T-helper 2 cell treated with Interferon-gamma antibody and Interleukin-4, amounts not matched to agents 5 μg/mL and 100 μg/mL, for 36 hours (primary cell): ENCODE measurements at regions not wholly inside any gene's neighbourhood (a gene's known extent, or its start where the extent isn't known, plus 50 kb on each side); places are given as distances from the start of the nearest gene placed in this dataset.
"Not testable (repeated sequence)": the region's sequence is repeated elsewhere in the genome, so short reads cannot be mapped to it uniquely, and the experiment has no call there.

Experiments used
- DNase-seq: peaks from one replicate; pipeline ENCODE4 v3.0.0; 2021; ENCODE audit warnings: low spot score
- H3K27ac Mint-ChIP-seq: one replicate; pipeline ENCODE4 v1.8.0; 2021; ENCODE audit warnings: mild to moderate bottlenecking, mixed read lengths
- H3K27me3 Mint-ChIP-seq: one replicate; pipeline ENCODE4 v1.8.0; 2021; ENCODE audit warnings: low read depth, mixed read lengths
- H3K36me3 Mint-ChIP-seq: one replicate; pipeline ENCODE4 v1.8.0; 2021; ENCODE audit warnings: low read depth, mixed read lengths
- H3K4me1 Mint-ChIP-seq: one replicate; pipeline ENCODE4 v1.8.0; 2021; ENCODE audit warnings: low read depth, mixed read lengths
- H3K4me3 Mint-ChIP-seq: one replicate; pipeline ENCODE4 v1.8.0; 2022; ENCODE audit warnings: mild to moderate bottlenecking, moderate library complexity, mixed read lengths
- H3K9me3 Mint-ChIP-seq: one replicate; pipeline ENCODE4 v1.8.0; 2021; ENCODE audit warnings: mixed read lengths

DNA sequence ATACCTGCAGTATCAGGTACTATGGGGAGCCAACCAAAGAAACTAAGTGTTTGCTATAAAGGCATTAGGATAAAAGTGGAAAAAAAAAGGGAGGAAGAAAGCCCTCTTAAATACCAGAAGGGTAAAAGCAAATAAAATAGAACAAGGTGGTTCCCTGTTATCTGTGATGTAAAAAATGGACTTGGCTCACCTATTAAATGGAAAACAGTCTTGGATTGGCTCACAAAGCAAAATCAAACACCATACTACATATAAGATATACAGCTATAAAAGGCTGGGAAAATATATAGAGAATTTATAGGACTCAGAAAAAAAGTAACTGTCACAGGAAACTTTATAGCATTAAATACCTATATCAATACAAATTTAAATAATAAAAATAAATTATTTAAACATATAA lies 73.5 kb upstream of the FBXO28 start:
- not testable (repeated sequence) for H3K27ac Mint-ChIP-seq, DNase-seq, H3K4me3 Mint-ChIP-seq, H3K9me3 Mint-ChIP-seq, H3K4me1 Mint-ChIP-seq, H3K27me3 Mint-ChIP-seq, H3K36me3 Mint-ChIP-seq

DNA sequence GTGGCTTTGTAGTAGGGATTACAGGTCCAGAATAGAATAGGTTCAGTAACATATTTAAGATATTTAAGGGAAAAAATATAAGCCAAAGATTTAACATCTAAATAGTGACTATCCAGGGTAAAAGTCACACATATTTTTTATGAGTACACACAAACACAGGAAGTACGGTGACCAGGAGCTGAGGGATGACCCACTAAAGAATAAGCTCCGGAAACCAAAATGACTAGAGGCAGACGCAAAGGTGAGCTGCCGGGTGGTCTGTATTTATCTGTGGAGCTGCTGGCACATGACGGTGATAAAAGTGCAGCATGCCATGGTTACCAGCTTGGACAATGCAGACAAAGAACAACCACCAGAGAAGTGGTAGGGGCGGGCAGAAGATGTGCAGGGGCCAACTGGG lies 73.9 kb upstream of the FBXO28 start:
- H3K36me3 Mint-ChIP-seq, H3K4me1 Mint-ChIP-seq, DNase-seq, H3K4me3 Mint-ChIP-seq, H3K27me3 Mint-ChIP-seq, H3K9me3 Mint-ChIP-seq, H3K27ac Mint-ChIP-seq: not testable (repeated sequence)

DNA sequence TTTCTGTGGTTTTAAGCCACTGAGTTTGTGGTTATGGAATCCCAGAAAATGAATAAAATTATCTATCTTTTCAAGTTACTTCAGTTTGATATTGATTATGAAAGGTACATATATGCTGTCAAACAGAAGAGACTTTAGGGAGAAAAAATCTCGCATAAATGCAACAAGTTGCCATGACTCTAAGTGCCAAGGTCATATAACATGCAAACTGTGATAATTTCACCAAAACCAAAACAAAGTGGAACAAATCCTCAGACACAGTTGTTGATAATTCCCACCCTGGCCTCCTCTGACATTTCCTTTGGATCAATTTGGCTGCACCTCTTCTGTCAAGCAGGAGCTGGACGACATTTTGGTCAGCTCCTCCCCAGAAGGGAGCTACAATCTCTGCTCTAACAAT lies 75.1 kb upstream of the FBXO28 start:
- not testable (repeated sequence) for H3K27me3 Mint-ChIP-seq, H3K4me1 Mint-ChIP-seq, H3K36me3 Mint-ChIP-seq, H3K4me3 Mint-ChIP-seq, H3K27ac Mint-ChIP-seq, DNase-seq, H3K9me3 Mint-ChIP-seq

DNA sequence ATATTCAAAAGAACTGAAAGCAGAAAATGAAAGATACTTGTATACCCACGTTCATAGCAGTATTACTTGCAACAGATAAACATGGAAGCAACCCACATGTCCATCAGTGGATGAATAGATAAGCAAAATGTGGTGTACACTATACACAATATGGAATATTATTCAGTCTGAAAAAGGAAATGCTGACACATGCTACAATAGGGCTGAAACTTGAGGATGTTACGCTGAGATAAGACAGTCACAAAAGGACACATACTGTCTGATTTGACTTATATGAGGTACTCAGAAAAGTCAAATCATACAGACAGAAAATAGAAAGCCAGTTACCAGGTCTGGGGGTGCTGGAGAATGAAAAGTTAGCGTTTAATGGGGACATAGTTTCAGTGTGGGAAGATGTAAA lies 76.5 kb upstream of the FBXO28 start:
- not testable (repeated sequence) for H3K4me3 Mint-ChIP-seq, DNase-seq, H3K9me3 Mint-ChIP-seq, H3K27ac Mint-ChIP-seq, H3K27me3 Mint-ChIP-seq, H3K36me3 Mint-ChIP-seq, H3K4me1 Mint-ChIP-seq

DNA sequence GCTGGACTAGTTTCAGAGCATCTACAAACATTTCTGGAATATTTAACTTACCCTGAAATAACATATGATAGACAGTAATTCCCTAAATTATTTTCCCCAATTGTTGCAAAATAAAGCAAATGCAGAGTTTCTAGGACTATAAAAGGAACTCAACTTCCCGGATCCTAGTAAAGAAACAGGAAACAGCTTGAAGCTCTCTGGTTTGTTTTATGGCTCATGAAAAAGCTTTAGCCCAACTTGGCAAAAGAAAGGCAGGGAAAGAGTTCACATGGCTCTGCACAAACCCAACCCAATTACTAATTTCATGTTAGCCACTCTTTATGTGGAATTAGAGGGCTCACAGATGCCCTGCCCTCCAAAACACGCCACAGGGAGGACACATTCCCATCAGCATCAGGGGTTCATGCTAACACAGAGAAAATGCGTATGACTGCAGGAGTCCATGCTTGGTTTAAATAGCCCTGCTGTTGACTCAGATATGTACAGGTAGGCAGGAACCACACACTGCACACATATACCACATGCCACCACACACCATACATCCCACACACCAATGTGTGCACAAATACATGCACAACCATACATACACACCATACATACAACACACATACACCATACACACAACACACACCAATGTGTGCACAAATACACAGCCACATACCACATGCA lies 81.2 kb upstream of the FBXO28 start:
- H3K27ac Mint-ChIP-seq, H3K27me3 Mint-ChIP-seq, H3K4me1 Mint-ChIP-seq, H3K4me3 Mint-ChIP-seq, H3K9me3 Mint-ChIP-seq, H3K36me3 Mint-ChIP-seq, DNase-seq: not testable (repeated sequence)

DNA sequence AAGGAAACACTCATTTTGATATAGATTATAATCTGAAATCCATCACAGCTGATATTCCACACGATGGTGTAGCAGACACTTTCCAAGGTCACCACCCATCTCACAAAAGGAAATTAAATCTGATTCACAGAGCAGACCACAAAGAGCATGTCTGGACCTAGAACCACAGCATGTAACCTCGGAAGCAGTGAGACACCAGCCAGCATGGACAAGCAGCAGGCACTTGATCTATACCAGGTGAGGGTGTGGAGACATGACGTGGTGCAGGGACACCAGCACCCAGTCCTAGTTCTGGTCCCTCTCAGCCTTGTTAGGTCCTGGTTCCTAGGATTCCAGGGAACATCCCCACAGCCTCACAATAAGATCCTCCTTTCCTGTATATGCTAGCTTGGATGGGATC lies 81.9 kb upstream of the FBXO28 start:
- DNase-seq, H3K27ac Mint-ChIP-seq, H3K4me3 Mint-ChIP-seq, H3K36me3 Mint-ChIP-seq, H3K27me3 Mint-ChIP-seq, H3K9me3 Mint-ChIP-seq, H3K4me1 Mint-ChIP-seq: not testable (repeated sequence)

DNA sequence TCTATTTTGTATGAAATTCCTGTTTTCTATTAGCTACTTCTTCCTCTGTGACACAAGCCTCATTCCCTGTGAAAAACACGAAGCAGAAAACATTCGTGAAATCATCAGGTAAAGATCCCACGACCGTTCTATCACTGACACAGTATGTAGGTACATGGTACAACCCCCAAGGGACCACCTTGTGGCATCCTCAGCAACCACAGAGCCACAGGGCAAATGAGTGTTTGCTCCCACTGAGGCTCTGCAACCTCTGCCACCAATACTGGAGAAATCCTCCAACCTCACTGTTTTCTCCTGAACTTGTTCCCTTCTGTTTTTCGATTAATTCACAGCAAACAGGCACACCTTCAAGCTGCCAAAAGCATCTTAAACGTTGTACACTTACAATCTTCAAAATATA lies 83.7 kb upstream of the FBXO28 start:
- H3K36me3 Mint-ChIP-seq, H3K9me3 Mint-ChIP-seq, H3K4me1 Mint-ChIP-seq, DNase-seq, H3K4me3 Mint-ChIP-seq, H3K27ac Mint-ChIP-seq, H3K27me3 Mint-ChIP-seq: not testable (repeated sequence)

DNA sequence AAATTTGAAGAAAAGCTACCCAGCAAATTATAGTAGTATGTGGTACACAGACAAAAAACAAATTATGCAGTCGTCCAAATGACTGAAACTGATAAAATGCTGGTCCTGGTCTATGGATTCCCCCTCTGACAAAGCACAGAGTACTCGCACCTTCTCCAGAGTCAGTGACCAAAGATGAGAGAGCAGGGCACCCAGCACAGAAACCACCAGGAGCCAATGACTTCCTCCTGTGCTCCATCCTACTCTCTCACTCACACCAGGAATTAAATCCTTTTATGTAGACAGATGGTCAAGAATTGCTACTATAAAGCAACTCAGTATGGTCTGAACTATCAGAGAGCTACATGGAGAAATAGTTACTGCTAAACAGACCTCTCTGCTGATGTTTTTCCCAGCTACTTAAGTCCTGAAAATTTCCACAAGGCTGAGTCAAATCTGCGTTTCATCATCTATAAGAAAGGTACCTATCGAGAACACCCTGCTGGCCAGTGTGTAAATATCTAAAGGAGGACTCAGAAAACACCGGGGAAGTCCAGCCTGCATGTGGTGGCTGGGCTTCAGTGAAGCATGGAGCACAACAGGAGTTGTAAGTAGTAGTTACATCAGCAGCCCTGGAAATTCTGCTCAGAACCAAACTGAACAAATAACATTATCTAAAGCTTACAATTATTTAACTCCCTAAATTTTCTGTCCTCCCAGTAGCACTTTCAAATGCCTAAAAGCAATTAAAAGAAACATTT lies 84.5 kb upstream of the FBXO28 start:
- H3K4me1 Mint-ChIP-seq, H3K36me3 Mint-ChIP-seq, H3K27me3 Mint-ChIP-seq, H3K4me3 Mint-ChIP-seq, H3K9me3 Mint-ChIP-seq, DNase-seq, H3K27ac Mint-ChIP-seq: not testable (repeated sequence)

DNA sequence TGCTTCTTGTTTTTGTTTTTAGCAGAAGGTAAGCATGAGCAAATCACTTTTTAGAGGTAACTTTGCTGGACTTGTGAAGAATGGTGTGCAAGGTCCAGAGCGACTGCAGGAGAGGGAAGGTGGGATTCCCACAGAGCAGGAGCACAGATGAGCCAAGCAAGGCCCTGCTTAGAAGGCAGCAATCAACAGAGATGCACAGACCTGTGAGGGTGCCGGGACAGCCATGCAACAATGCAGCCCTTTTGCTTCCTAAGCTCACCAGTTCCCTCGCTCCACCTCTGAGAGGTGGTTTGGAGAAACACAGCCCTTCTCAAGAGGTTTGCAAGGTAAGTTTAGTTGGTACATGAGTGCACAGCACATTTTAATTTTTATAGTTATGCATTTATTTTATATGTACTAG lies 85.1 kb upstream of the FBXO28 start:
- H3K27ac Mint-ChIP-seq, H3K27me3 Mint-ChIP-seq, H3K9me3 Mint-ChIP-seq, H3K4me1 Mint-ChIP-seq, H3K4me3 Mint-ChIP-seq, H3K36me3 Mint-ChIP-seq, DNase-seq: not testable (repeated sequence)

DNA sequence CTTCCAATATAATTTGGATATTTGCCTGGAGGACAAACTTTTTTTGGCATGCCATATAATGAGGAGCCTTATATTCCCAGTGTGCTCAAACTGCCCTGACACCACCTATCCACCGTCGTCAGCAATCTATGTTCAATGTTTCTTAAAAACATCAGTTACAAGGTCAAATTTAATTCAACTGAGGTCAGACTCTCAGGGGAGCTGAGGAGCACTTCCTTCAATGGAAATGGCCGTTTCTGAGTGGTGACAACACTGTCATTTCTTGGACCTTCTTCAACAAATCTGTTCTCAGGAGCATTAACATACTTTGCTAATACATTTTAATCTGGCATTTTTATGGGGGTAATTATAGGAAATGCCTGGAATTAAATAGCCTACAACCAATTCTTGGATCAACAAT lies 90.8 kb upstream of the FBXO28 start:
- H3K36me3 Mint-ChIP-seq, H3K27me3 Mint-ChIP-seq, DNase-seq, H3K4me1 Mint-ChIP-seq, H3K9me3 Mint-ChIP-seq, H3K27ac Mint-ChIP-seq, H3K4me3 Mint-ChIP-seq: not testable (repeated sequence)

DNA sequence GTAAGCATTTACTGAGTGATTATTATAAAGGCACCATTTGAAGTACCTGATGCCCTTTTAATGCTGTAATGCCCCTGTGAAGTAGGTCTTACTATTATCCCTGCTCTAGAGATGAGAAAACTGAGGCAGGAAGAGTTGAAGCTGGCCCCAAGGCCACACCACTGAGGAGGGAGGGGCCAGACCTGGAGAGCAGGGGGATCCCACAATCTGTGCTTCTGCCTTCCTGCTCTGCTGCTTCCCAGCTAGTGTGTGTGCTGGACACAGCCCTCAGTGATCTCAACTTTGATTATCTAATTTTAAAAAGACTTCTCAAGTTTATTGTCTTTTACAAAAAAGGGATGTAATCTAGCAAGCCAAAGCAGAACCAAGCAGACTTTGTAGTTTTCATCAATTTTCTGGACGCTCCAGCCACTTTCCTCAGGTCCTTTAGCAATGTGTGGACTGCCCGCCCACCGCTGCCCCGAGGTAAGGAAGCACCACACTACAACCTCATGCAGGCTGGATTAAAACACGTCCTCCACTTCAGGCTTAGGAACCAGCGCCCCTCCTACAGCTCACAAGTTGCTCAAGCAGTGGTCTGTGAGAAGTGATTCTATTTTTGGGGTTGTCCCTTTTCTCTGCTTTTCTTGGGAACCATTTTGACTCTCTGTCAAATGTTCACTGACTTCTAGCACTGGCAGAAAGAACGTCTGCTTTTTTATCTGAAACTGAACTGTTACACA lies 91.5 kb upstream of the FBXO28 start:
- not testable (repeated sequence) for H3K4me1 Mint-ChIP-seq, H3K27ac Mint-ChIP-seq, H3K36me3 Mint-ChIP-seq, H3K9me3 Mint-ChIP-seq, H3K4me3 Mint-ChIP-seq, DNase-seq, H3K27me3 Mint-ChIP-seq

DNA sequence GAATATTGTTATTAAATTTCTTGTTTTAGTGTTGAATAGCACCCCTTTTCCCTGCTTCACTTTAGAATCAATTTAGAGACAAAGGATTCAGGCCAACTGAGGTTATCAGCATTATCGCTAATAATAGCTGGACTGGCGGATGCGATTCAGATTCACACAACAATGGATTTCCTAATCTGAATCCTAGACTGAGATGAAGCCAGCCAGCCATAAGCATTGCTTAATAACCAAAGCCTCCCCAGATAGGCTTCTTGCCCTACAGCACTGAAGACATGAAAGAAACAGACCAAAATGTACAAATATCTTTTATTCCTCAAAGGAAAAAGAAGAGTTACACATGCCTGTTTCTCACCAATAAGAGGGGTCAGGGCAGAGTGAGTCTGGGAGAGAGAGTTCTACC lies 94.0 kb upstream of the FBXO28 start:
- H3K27me3 Mint-ChIP-seq, H3K9me3 Mint-ChIP-seq, DNase-seq, H3K4me1 Mint-ChIP-seq, H3K27ac Mint-ChIP-seq, H3K4me3 Mint-ChIP-seq, H3K36me3 Mint-ChIP-seq: not testable (repeated sequence)

DNA sequence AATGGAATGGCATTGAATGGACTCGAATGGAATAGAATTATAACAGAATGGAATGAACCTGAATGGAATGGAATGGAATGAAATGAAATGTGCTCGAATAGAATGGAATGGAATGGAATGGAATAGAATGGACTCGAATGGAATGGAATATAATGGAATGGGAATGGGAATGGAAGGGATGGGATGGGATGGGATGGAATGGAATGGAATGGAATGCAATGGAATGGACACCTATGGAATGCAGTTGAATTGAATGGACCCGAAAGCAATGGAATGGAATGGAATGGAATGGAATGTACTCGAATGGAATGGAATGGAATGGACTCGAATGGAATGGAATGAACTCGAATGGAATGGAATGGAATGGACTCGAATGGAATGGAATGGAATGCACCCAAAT lies 98.1 kb upstream of the FBXO28 start:
- H3K4me1 Mint-ChIP-seq, DNase-seq, H3K4me3 Mint-ChIP-seq, H3K36me3 Mint-ChIP-seq, H3K27ac Mint-ChIP-seq, H3K9me3 Mint-ChIP-seq, H3K27me3 Mint-ChIP-seq: not testable (repeated sequence)

DNA sequence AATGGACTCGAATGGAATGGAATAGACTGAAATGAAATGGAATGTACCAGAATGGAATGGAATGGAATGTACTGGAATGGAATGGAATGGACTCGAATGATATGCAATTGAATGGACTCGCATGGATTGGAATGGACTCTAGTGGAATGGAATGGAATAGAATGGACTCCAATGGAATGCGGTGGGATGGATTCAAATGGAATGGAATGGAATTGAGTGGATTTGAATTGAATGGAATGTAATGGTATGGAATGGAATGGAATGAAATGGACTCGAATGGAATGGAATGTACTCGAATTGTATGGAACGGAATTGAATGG lies 99.6 kb upstream of the FBXO28 start:
- H3K27ac Mint-ChIP-seq, result no peak overlapping the region
- no peaks in the 10 kb centered on the region for H3K4me1 Mint-ChIP-seq
- DNase-seq, result no peak
- H3K36me3 Mint-ChIP-seq, result peaks cover 5% of the 10 kb centered on the region
- no peak overlapping the region for H3K4me3 Mint-ChIP-seq
- H3K27me3 Mint-ChIP-seq, result no peaks in the 10 kb centered on the region
- no peaks in the 10 kb centered on the region for H3K9me3 Mint-ChIP-seq
